OCI-LY1 (cell line): ENCODE measurements at regions not wholly inside any gene's neighbourhood (a gene's known extent, or its start where the extent isn't known, plus 50 kb on each side); places are given as distances from the start of the nearest gene placed in this dataset.

Experiments used
- H2AFZ ChIP-seq: fragments of 200-600 bp; sonication (generic), shearing (Covaris generic); 2 replicates; pipeline ENCODE4 v1.6.0; 2014; ENCODE audit warnings: antibody characterized with exemption, mild to moderate bottlenecking, low read length
- H3F3A ChIP-seq: fragments of 200-600 bp; sonication (generic), shearing (Covaris generic); 2 replicates; pipeline ENCODE4 v1.6.0; 2014; ENCODE audit warnings: mild to moderate bottlenecking, antibody characterized with exemption, low read length, moderate library complexity; ENCODE audit not compliant: insufficient read depth
- H3K27ac ChIP-seq: fragments of 200-600 bp; sonication (generic); 2 replicates; pipeline ENCODE4 v1.5.1; 2014; ENCODE audit warnings: low read length, mixed run types, mild to moderate bottlenecking, low read depth; ENCODE audit not compliant: poor library complexity, severe bottlenecking
- H3K27me3 ChIP-seq: fragments of 200-600 bp; sonication (generic); 2 replicates; pipeline ENCODE4 v1.6.0; 2014; ENCODE audit warnings: antibody characterized with exemption, mild to moderate bottlenecking, low read length, moderate library complexity; ENCODE audit not compliant: insufficient read depth
- H3K36me3 ChIP-seq: fragments of 200-600 bp; sonication (generic); 2 replicates; pipeline ENCODE4 v1.6.1; 2014; ENCODE audit warnings: mild to moderate bottlenecking, antibody characterized with exemption, low read length, moderate library complexity, mixed read lengths; ENCODE audit not compliant: insufficient read depth
- H3K4me1 ChIP-seq: fragments of 200-600 bp; sonication (generic); 2 replicates; pipeline ENCODE4 v1.5.1; 2014; ENCODE audit warnings: mild to moderate bottlenecking, low read length, moderate library complexity; ENCODE audit not compliant: insufficient read depth, severe bottlenecking
- H3K4me2 ChIP-seq: fragments of 200-600 bp; sonication (generic), shearing (Covaris generic); 2 replicates; pipeline ENCODE4 v1.6.1; 2014; ENCODE audit warnings: low read length
- H3K4me3 ChIP-seq: fragments of 200-600 bp; sonication (generic); 2 replicates; pipeline ENCODE4 v1.5.1; 2014; ENCODE audit warnings: low read length, low read depth, mild to moderate bottlenecking, mixed read lengths; ENCODE audit not compliant: poor library complexity, severe bottlenecking
- H3K79me2 ChIP-seq: fragments of 200-600 bp; shearing (Covaris generic); 2 replicates; pipeline ENCODE4 v1.6.1; 2016; ENCODE audit warnings: mixed run types, low read length, mixed read lengths; ENCODE audit not compliant: insufficient read depth
- H3K9ac ChIP-seq: fragments of 200-600 bp; sonication (generic), shearing (Covaris generic); 2 replicates; pipeline ENCODE4 v1.6.1; 2014; ENCODE audit warnings: mild to moderate bottlenecking, low read length, mixed read lengths
- H3K9me2 ChIP-seq: fragments of 200-600 bp; sonication (generic), shearing (Covaris generic); 2 replicates; pipeline ENCODE4 v1.6.1; 2014; ENCODE audit warnings: low read depth, mild to moderate bottlenecking, low read length, mixed read lengths
- H3K9me3 ChIP-seq: fragments of 200-600 bp; shearing (Covaris generic); 2 replicates; pipeline ENCODE4 v1.6.1; 2014; ENCODE audit warnings: low read length, mixed read lengths
- H4K20me1 ChIP-seq: fragments of 200-600 bp; sonication (generic), shearing (Covaris generic); 2 replicates; pipeline ENCODE4 v1.6.0; 2016; ENCODE audit warnings: mild to moderate bottlenecking, low read length; ENCODE audit not compliant: insufficient read depth
- CTCF ChIP-seq: fragments of 200-600 bp; sonication (generic), shearing (Covaris generic); IDR thresholded peaks from 2 replicates; pipeline ENCODE4 v1.5.1; 2017; ENCODE audit warnings: mild to moderate bottlenecking, antibody characterized with exemption, low read length, moderate library complexity, mixed read lengths
- EZH2 ChIP-seq: fragments of 200-600 bp; sonication (generic), shearing (Covaris generic); IDR thresholded peaks from 2 replicates; pipeline ENCODE4 v1.8.0; 2017; ENCODE audit warnings: borderline replicate concordance, mixed run types, mild to moderate bottlenecking, antibody characterized with exemption, low read length, moderate library complexity, mixed read lengths

DNA sequence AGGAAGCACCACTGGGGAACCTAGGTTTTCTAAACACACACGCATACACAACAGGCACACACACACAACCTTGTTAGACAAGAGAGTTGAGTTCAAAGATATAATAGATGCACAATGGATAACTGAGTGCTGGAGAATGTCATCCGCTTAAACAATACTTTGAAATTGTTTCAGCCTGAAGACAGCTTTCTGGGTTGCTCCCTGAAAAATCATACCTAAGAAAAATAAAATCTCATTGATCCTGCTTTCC lies 126.1 kb downstream of the TMEM161B start:
- H3K79me2 ChIP-seq = no peaks in the 10 kb centered on the region
- no peak overlapping the region for H3K9ac ChIP-seq
- H3K9me2 ChIP-seq = no peaks in the 10 kb centered on the region
- no peaks in the 10 kb centered on the region for H3K9me3 ChIP-seq
- H3F3A ChIP-seq = no peaks in the 10 kb centered on the region
- no peak overlapping the region for H3K27ac ChIP-seq
- no peaks in the 10 kb centered on the region for H3K36me3 ChIP-seq
- H2AFZ ChIP-seq = no peak overlapping the region
- H3K4me1 ChIP-seq = peaks cover 22% of the 10 kb centered on the region
- no peak for TF ChIP-seq CTCF
- no peak for TF ChIP-seq EZH2
- H3K4me2 ChIP-seq = peak overlapping the region; percentile 71
- H3K27me3 ChIP-seq = no peaks in the 10 kb centered on the region
- H4K20me1 ChIP-seq = no peaks in the 10 kb centered on the region
- peak overlapping the region; percentile 58 for H3K4me3 ChIP-seq

DNA sequence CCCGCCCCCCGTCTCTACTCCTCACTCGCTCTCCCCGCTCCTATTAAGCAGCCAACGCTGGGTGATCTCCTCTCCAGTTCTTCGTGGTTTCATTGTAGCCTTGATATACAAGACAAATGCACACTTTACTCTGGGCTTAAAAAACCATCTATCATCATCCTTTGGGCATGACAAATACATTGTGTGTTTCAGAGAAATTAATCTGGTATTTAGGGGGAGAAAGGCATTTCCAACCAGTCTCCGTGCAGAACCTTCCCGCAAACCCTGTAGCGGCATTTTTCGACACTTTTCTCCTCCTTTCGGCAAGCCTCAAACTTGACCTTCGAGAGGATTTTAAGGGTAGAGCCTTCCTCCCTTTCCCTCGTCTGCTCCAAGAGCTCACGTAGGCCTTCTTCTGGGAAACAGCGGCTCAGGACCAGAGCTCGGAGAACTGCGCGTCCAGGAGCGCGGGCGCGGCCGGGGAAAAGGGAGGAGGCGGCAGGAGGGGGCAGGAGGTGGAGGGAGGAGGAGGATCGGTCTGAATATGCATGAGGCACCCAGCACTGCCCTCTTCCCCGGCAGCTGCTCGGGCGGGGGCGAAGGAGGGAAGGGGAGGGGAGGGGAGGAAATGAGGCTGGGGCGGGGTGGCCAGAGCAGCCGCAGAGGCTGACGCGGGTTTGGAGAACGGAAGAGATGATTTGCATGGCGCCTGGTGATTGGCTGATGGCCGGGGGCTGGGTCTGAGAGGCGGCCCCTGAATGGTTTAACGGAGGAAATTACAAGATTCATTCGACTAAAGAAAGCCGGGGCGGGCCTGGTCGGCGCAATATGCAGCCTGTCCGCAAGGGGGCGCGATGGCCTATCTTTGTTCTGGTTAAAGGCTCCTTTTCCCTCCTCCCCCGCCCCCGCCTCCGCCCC lies 127.5 kb downstream of the TMEM161B start:
- Histone ChIP-seq H2AFZ (no peak overlapping the region), H3K79me2 (no peaks in the 10 kb centered on the region), H3K36me3 (no peaks in the 10 kb centered on the region), H3K9me3 (no peaks in the 10 kb centered on the region), H3K4me1 (peaks cover 22% of the 10 kb centered on the region), H3K9ac (no peak overlapping the region), H3K4me2 (peak overlapping the region; percentile 14; the same call in 1 of the 2 replicates), H4K20me1 (no peaks in the 10 kb centered on the region), H3K27ac (no peak overlapping the region), H3F3A (no peaks in the 10 kb centered on the region), H3K4me3 (peak overlapping the region; percentile 22), H3K9me2 (no peaks in the 10 kb centered on the region), H3K27me3 (no peaks in the 10 kb centered on the region)
- TF ChIP-seq CTCF (peak; percentile 30; the same call in 1 of the 2 replicates), EZH2 (no peak)

DNA sequence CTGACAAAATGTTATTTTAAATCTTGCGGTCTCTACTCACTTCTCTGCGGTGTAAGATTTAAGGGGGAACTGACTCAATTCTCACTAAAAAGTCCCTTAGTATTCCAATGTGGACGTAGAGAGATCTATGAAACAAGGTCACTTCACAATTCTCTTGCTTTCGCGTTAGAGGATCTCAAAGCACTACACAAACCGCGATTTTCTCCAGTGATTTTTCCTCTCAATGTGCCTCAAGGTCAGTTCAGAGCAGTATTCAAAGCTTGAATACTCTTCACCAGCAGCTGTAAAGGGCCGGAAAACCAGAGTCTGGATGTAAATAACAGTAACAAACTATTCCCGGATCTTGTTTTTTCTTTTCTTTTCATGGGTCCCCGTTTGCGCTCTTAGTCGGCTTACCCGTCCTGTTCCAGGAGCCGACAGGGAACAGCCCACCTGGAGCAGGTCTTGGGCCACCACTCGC lies 128.2 kb downstream of the TMEM161B start:
- no peak overlapping the region for H3K4me3 ChIP-seq
- H3K27ac ChIP-seq = no peak overlapping the region
- TF ChIP-seq CTCF = no peak
- TF ChIP-seq EZH2 = no peak
- H2AFZ ChIP-seq = no peak overlapping the region
- no peaks in the 10 kb centered on the region for H3K79me2 ChIP-seq
- H3K27me3 ChIP-seq = no peaks in the 10 kb centered on the region
- no peaks in the 10 kb centered on the region for H4K20me1 ChIP-seq
- H3K9ac ChIP-seq = no peak overlapping the region
- no peaks in the 10 kb centered on the region for H3K9me3 ChIP-seq
- H3F3A ChIP-seq = no peaks in the 10 kb centered on the region
- H3K36me3 ChIP-seq = no peaks in the 10 kb centered on the region
- no peak overlapping the region for H3K4me2 ChIP-seq
- no peaks in the 10 kb centered on the region for H3K9me2 ChIP-seq
- peaks cover 22% of the 10 kb centered on the region for H3K4me1 ChIP-seq
